ENCODE measurements at regions not wholly inside any gene's neighbourhood (a gene's known extent, or its start where the extent isn't known, plus 50 kb on each side); places are given as distances from the start of the nearest gene placed in this dataset.

DNA sequence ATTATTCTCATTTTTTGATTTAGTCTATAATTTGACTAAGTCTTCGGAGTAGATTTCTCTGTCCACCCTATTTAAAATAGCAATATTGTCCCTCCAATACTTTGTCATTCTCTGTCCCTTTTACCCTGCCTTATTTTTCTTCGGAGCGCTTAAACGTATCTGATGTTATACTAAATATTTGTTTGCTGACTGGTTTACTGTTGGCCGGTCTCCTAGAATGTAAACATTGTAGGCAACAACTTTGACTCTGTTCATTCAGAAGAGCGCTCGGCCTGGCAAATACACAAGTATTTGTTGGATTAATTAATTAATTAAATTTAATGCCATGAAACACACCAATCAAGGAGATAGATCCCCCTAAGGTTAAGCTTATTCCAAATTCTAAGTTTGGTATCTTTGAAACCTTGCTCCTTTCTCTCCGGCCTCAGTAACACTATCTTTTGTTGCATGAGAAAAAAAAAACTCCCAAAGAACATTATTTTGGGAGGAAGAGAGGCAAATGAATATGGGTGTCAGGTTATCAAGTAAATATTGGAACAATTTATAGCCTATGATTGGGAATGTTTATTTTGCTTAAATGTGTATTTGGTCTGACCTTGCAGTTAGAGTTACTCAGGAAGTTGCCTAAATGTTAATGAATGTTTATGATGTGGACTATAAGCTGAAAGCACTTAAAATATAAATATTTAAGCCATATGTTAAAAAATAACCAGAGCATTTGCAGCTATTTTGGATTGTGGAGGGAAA is 231.1 kb downstream of the SOX4 start:
- no peak for DNase-seq

GRCh38 chr6:21826023-21826422 is 232.5 kb downstream of the SOX4 start:
- no peak for DNase-seq

DNA sequence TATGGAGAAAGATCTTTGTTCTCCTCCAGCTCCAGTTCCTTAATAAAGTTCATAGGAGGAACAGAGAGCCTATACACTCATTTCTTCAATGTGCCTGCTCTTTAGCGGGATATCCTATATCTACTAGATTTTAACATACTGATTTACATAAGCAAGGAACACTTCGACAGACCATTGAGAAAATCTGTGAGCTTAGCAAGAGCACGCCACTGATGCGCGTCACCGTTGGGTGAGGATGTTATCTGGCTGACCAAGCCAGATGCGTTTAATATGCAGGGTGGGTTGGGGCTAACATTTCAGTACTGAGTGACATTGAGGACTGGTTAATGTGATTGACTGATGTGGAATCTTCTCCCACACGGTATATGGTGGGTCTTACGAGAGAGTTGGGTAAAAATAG is 233.4 kb downstream of the SOX4 start:
- no peak for DNase-seq

DNA sequence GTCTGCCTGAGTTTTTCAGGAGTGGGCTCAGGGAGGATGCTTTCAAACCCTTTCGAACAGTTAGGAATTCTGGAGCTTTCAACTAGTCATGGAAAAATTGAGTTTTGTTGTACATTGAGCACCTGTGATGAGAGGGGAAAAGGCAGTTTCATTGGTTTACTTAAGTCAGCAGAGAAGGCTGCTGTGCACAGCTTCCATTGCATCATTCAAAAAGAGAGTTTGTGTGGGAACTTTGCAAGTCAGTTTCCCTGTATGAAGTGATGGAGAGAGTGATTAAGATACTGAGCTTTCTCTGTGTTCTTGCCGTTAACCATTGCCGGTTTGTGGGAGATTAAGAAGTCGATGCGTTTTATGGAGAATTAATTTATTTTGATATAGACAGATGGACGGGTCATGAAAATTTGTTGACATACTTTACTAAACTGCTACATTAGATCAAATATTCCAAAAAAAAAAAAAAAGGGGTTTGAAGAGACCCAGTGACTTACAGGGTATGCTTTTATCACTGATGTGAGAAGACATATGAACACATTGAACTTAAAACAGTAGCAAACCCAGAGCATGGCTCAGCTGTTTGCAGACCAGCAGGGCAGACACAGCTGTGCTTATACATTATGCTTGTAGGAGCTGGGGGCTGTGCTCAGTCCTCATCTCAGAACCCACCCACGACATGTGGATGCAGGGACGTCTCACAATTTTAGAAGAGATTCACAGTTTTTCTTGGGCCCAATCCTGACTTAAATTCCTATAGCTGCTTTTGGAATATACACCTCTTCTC is 234.1 kb downstream of the SOX4 start:
- no peak for DNase-seq

GRCh38 chr6:21828704-21829103 is 235.2 kb downstream of the SOX4 start:
- DNase-seq, result no peak

DNA sequence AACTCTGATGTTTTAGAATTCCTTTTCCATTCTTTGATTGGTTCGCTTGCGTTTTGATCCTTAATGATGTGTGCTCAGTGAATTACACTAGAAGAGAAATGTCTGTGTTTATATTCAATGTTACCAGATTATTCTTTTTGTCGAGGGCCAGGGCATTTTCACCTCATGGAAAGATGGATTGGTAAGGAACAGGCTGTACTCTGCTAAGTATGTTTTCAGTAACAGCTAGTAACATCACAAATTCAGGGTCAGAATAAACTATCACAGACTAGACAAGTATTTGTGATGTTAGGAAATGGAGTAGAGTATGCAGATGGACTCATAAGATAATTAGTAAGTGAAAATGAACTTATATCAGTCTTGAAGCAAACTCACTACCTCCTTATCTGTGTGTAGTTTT is 235.6 kb downstream of the SOX4 start:
- no peak for DNase-seq

DNA sequence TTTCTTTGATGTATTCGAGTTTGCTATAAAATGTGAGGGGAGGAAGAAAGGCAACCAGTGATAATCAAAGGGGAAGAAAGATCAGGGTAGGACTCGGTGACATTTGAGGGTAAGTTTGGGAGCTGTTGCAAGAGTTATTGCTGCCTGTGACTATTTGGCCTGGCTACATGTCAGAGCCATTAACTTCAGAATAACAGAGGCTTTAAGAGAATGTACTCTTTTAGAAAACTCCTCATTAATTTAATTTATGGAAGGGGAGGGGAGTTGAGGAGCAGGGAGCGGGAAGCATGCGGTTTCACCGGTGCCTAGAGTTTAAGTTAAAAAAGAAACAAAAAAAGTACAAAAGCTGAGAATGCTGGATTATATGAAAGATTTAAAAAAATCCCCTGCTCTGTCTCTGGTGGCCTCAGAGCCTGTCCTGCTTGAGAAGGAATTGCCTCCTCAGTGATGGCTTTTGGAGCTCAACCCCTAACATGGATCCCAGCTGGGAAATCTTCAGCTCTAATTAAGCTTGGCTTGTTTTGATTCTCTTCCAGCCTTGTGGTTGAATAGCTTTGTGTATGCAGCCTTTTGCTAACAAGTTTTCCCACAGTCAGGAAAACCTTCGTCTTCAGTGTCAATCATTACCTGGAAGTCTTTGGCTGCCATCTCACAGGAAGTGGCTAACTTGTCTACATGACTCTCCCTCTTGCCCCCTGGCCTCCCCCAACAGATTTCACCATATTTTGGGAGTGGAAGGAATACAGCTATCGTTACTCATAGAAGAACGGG is 238.2 kb downstream of the SOX4 start:
- DNase-seq, result no peak

- DNase-seq, result no peak
These were observed 242.7 kb downstream of the SOX4 start for GRCh38 chr6:21836277-21836676.

DNA sequence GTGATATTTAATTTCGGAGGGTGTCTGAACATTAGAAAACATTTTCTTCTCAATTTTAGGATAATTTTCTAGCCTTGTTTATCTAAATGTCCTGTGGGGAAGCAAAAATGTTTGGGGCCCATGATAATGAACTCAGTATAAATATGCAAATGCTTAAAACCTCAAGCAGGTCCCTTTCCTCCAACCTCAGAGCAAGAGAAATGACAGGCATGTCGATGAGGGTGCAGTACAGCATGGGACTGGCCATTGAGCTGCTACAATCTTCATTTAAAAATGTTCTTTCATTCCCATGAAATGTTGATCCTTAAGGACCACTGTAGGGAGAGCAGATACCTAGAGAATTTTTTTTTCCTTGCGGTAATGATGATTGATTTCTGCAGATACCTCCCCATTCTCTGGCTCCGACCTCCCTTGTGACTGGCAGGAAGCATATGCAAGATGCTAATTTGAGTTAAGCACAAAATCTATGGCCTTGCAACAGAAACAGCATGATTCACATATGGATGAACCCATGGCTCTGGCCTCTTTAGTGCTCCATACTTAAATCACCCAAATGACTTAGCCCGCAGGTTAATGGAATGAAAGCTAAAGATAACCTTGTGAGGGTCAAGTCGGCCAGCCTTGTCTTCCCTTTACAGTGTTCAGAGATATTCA is 243.3 kb downstream of the SOX4 start:
- DNase-seq, result no peak

DNA sequence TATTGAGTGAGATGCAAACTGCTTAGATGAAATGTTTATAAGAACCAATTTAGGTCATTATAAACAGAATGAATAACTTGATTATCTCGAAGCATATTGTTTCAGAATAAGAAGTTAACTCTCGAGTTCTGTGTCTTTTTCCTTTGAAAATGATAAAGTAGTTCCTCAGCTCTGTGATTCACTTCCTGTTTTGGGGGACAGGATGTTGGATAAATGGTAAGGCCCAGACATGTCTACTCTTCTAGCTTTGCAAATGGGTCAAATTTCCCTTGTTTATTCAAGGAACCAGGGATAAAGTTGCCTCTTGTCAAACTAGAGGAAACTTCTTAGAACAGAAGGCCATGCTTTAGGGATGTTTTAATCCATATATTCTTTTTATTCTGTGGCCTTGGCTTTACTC is 246.9 kb downstream of the SOX4 start:
- DNase-seq, result no peak

- no peak for DNase-seq
These were observed 249.5 kb downstream of the SOX4 start for GRCh38 chr6:21842875-21843645.

DNA sequence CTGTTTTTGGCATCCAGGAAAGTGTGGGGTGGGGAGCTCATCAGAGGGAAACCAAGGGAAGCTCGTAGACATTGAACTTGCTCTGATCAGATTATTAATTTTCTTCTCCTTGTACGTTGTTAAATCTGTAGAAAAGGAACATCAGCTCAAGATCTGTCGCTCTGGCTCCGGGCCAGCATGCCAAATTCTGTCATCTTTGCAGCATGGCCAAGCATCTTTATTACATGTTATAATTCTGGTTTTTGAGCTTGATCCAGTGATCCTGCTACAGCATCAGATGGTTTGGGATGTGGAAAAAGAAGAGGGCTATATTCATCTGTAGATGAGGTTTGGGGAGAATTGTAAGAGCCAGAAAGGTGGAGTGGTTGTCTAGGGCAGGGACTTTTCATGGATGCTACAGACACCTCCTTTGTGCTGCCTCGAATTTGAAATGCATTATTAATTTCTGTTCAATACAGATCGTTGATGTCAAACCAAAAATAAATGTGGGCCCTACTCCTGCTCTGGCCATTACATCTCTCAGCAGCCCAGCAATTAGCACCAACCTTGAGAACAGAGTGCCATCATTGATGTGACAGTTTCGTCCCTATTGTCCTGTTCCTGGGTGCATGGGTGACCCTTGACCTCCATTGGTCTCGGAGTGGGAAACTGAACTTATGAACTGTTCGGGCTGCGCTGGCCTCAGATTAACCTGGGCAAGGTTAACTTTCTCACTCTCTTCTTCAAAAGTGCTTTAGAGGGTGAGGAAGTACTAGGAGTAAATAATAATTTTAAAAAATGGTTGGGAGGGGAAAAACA is 250.8 kb downstream of the SOX4 start:
- no peak for DNase-seq

- DNase-seq, result no peak
These were observed 251.5 kb downstream of the SOX4 start for GRCh38 chr6:21845018-21845417.

DNA sequence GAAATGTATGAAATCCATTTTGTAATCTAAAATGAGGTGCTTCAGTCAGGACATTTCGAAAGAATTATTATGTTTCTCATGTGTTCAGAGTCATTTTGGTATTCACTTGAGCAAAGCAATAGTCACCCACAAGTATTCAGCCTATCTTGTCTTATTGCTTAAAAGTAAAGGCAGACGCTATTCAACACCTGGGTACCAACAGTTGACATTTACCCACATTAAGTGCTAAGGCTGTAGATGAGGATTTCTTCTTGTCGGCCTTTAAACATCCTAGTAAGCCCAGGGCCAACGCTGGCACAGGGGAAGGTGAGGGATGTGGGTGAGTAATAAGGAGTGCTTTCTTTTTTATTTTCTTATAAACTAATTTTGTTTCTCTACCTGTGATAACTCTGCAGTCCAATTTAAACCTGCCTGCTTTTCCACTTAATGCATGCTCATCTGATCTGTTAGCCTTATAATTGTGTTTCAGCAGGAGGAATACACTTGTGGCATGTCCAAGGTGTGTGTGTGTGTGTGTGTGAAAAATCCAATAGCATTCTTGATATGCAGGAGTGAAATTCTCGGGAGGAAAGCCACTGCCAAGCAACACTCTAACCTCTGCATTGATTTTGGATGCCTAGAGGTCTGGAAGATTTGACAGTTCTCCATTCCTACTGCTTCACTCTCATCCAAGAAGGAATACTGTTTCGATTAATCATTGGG is 252.0 kb downstream of the SOX4 start:
- no peak for DNase-seq

DNA sequence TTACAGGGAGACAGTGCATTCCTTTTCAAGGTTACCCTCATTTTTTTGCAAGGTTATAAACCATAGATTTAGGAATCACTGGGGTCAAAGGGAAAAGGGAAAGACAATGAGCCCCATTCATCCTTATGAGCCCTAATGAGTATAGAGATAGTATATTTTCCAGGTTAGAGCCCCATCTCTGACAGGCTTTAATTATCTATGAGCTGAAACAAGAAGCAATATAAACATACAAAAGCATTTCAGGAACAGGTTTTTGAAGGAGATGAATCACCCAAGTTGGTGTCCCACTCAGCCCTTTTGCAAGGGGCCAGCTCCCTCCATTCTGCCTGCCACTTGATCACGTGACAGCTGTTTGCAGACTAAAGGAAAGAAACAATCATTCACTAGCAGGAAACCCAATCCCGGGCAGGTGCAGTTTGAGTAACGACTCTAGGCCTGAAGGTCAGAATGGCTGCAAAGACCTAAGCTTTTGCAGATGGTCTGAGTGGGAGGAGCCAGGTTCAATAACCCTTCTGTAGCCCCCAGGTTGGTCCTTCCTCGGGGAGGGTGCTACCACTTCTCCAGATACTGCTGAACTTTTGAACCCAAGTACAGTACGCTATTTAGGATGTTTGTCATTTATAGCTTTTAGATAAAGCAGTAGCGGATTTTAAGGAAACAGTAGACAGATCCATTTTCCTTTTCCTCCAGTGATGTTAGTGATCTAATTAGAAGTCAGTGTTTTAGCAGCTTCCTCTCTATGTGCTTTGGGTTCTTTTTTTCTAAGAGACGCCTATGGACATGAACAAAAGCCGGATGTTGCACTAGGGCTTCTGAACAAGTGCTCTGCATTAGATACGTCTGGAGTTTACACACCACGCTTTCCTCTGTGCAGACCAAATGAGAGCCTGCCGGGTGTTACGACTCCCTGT is 253.2 kb downstream of the SOX4 start:
- peak in 1 of 2 donors; percentile 4 for DNase-seq

DNA sequence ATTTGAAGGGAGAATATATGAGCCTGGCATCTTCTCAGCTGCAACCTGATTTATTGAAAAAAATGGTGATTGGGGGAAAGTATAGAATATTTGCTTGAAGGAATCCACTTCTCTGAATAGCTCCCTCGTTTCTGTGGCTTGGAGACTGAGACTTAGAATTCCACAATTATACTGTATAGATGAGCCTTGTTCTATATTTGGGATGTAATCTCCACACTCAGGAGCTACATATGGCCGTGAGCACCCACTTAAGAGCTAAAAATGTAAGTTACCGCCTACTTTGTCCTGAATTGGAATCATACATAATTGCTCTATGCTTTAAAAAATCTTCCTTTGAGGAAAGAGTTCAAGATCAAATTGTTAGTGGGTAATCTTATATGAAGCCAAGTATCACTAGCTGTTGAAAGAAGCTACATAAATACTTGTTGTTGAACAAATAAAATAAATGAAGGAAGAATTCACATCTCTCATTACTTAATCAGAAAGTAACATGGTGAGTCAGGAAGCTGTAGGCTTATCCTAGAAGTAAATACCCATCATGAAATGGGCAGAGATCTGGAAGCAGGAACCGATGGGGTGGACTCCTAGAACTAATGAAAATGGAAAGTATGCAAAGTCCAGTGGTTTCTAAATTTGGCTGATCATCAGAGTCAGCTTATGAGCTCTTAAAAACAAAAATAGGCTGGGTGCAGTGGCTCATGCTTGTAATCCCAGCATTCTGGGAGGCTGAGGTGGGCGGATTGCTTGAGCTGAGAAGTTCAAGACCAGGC is 254.3 kb downstream of the SOX4 start:
- no peak for DNase-seq

DNA sequence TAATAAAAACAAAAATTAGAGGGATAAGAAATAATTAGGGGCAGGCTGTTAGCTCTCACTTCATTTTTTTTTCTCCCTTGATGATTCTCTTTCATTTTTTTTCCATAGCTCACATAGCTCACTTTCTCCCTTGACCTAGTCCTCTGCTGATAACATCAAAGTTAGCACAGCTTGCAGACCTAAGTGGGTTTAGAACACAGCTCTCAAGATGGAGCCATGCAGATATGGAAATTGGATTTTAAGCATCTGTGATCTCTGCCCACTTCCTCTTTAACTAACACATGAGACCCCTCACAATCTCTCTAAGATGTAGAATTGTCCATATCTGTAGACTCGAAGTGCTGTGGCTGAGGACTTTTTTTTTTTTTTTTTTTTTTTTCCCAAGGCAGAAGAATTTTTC is 257.1 kb downstream of the SOX4 start:
- no peak for DNase-seq

GRCh38 chr6:21855811-21856455 is 262.4 kb downstream of the SOX4 start:
- DNase-seq, result no peak

Measured in stimulated activated CD4-positive, alpha-beta T cell treated with anti-CD3 and anti-CD28 coated beads, Interleukin-2, amount 100 ng/mL, for 48 hours (primary cell).